Keratinocyte (primary cell): ENCODE measurements at regions not wholly inside any gene's neighbourhood (a gene's known extent, or its start where the extent isn't known, plus 50 kb on each side); places are given as distances from the start of the nearest gene placed in this dataset.

ENCODE experiments used
- EZH2 ChIP-seq: IDR thresholded peaks from one replicate; pipeline ENCODE4 v1.6.1; 2012; ENCODE audit warnings: inconsistent platforms, mild to moderate bottlenecking, low read length, moderate library complexity
- TF ChIP-seq, protein P1 (sequence below), 3 experiments: IDR thresholded peaks in 1 of 3; conservative IDR thresholded peaks in 1 of 3; optimal IDR thresholded peaks in 1 of 3; 2 replicates in 2 of 3; 3 replicates in 1 of 3; pipeline versions ENCODE3 to v1.5.1; 2011; ENCODE audit warnings: low read length in 3 of 3, mild to moderate bottlenecking in 3 of 3, moderate library complexity in 2 of 3, control low read depth in 1 of 3, inconsistent platforms in 1 of 3; ENCODE audit not compliant: insufficient read depth in 2 of 3; ENCODE audit errors: extremely low read depth in 1 of 3

DNA sequence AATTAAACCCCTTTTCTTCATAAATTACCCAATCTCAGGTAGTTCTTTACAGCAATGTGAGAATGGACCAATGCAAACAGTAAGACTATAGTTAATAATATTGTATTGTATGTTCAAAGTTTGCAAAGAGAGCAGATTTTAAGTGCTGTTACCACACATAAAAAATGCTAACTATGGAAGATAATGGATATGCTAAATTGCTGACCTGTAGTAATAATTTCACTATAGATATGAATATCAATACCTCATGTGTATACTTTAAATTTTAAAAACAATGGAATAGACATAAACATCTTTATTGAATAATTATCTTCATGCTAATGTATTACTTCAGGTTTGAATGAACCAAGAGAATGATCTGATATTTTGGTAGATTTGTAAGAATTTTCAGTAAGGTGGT lies 552.4 kb upstream of the CHRM3 start:
- TF ChIP-seq EZH2, result no peak
- TF ChIP-seq, protein P1, sequence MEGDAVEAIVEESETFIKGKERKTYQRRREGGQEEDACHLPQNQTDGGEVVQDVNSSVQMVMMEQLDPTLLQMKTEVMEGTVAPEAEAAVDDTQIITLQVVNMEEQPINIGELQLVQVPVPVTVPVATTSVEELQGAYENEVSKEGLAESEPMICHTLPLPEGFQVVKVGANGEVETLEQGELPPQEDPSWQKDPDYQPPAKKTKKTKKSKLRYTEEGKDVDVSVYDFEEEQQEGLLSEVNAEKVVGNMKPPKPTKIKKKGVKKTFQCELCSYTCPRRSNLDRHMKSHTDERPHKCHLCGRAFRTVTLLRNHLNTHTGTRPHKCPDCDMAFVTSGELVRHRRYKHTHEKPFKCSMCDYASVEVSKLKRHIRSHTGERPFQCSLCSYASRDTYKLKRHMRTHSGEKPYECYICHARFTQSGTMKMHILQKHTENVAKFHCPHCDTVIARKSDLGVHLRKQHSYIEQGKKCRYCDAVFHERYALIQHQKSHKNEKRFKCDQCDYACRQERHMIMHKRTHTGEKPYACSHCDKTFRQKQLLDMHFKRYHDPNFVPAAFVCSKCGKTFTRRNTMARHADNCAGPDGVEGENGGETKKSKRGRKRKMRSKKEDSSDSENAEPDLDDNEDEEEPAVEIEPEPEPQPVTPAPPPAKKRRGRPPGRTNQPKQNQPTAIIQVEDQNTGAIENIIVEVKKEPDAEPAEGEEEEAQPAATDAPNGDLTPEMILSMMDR (optimal IDR thresholded peaks at IDR 0.05 in 1 of 3, IDR thresholded peaks at IDR 0.05 in 1 of 3, conservative IDR thresholded peaks at IDR 0.05 in 1 of 3; ENCODE audit: extremely low read depth in 1 of 3, insufficient read depth in 2 of 3, low read length in 3 of 3), result no peak
